Osteocyte (in vitro differentiated cells): ENCODE measurements at regions not wholly inside any gene's neighbourhood (a gene's known extent, or its start where the extent isn't known, plus 50 kb on each side); places are given as distances from the start of the nearest gene placed in this dataset.

Source experiments
- DNase-seq: peaks from one replicate; pipeline ENCODE4 v3.0.0; 2021; ENCODE audit warnings: mixed read lengths; ENCODE audit not compliant: unreplicated experiment; ENCODE audit errors: extremely low spot score
- H3K27ac Mint-ChIP-seq: one replicate; pipeline ENCODE4 v1.8.0; 2021; ENCODE audit warnings: mild to moderate bottlenecking, mixed read lengths; ENCODE audit not compliant: unreplicated experiment
- H3K27me3 Mint-ChIP-seq: one replicate; pipeline ENCODE4 v1.8.0; 2021; ENCODE audit warnings: mixed read lengths; ENCODE audit not compliant: unreplicated experiment
- H3K36me3 Mint-ChIP-seq: one replicate; pipeline ENCODE4 v1.8.0; 2021; ENCODE audit warnings: mixed read lengths; ENCODE audit not compliant: unreplicated experiment
- H3K4me1 Mint-ChIP-seq: one replicate; pipeline ENCODE4 v1.8.0; 2021; ENCODE audit warnings: mixed read lengths; ENCODE audit not compliant: unreplicated experiment
- H3K4me3 Mint-ChIP-seq: one replicate; pipeline ENCODE4 v1.8.0; 2021; ENCODE audit warnings: mild to moderate bottlenecking, moderate library complexity, mixed read lengths; ENCODE audit not compliant: unreplicated experiment
- H3K9me3 Mint-ChIP-seq: one replicate; pipeline ENCODE4 v1.8.0; 2021; ENCODE audit warnings: mixed read lengths; ENCODE audit not compliant: unreplicated experiment
- TF ChIP-seq, protein P1 (sequence below): fragments of 200-600 bp; sonication (generic); IDR thresholded peaks from 2 replicates; pipeline ENCODE4 v1.5.0; 2021; ENCODE audit warnings: antibody characterized with exemption, mild to moderate bottlenecking, moderate library complexity

DNA sequence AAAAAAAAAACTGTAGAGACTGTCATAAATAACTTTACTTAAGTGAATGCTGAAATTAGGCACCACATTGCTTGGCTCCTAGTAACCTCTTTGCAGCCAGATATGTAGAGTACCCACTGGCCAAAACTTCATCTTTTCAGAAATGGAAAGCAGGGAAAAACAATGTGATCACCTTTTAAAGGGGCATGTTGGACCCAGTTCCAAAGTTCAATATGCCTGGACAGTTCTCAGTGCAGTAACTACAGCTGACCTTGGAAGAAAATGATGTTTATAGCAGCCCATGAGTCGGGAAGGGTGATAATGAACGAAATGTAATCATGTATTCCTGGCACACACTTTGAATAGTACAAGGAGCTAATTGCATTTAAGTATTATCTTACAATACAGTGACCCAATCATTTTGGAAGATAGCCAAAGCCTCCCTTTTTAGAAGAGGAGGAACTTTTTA is 93.6 kb upstream of the TAB2 start:
- no peak for DNase-seq
- no peak overlapping the region for H3K27ac Mint-ChIP-seq
- H3K4me3 Mint-ChIP-seq: no peak overlapping the region
- TF ChIP-seq, protein P1, sequence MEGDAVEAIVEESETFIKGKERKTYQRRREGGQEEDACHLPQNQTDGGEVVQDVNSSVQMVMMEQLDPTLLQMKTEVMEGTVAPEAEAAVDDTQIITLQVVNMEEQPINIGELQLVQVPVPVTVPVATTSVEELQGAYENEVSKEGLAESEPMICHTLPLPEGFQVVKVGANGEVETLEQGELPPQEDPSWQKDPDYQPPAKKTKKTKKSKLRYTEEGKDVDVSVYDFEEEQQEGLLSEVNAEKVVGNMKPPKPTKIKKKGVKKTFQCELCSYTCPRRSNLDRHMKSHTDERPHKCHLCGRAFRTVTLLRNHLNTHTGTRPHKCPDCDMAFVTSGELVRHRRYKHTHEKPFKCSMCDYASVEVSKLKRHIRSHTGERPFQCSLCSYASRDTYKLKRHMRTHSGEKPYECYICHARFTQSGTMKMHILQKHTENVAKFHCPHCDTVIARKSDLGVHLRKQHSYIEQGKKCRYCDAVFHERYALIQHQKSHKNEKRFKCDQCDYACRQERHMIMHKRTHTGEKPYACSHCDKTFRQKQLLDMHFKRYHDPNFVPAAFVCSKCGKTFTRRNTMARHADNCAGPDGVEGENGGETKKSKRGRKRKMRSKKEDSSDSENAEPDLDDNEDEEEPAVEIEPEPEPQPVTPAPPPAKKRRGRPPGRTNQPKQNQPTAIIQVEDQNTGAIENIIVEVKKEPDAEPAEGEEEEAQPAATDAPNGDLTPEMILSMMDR: no peak
- peaks cover 23% of the 10 kb centered on the region for H3K4me1 Mint-ChIP-seq
- H3K9me3 Mint-ChIP-seq: no peaks in the 10 kb centered on the region
- no peaks in the 10 kb centered on the region for H3K36me3 Mint-ChIP-seq
- no peaks in the 10 kb centered on the region for H3K27me3 Mint-ChIP-seq

- peaks cover 24% of the 10 kb centered on the region for H3K4me1 Mint-ChIP-seq
- no peak overlapping the region for H3K27ac Mint-ChIP-seq
- TF ChIP-seq, protein P1: no peak
- DNase-seq: no peak
- H3K9me3 Mint-ChIP-seq: no peaks in the 10 kb centered on the region
- H3K27me3 Mint-ChIP-seq: no peaks in the 10 kb centered on the region
- no peaks in the 10 kb centered on the region for H3K36me3 Mint-ChIP-seq
- H3K4me3 Mint-ChIP-seq: no peak overlapping the region
Observed at GRCh38 chr6:149224399-149224798, 93.1 kb upstream of the TAB2 start.

DNA sequence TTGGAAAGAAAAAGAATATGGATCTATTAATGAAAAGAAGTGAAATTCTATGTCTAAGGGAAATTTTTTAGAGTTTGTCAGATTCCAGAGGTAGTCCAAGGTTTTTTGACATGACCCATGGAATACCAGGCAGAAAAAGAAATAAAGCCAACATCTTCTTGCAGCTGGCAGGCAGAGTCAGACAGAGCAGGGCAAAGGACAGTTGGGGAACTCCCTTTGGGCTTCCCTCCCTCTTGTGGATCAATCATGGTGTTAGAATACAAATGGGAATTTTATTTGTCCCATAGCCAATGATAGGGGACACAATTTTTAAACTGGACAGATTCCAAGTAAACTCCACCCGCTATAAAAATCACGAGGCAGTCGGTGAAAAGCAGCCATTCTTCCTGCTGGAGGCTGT is 92.1 kb upstream of the TAB2 start:
- no peak for DNase-seq
- no peaks in the 10 kb centered on the region for H3K27me3 Mint-ChIP-seq
- no peaks in the 10 kb centered on the region for H3K36me3 Mint-ChIP-seq
- TF ChIP-seq, protein P1: no peak
- H3K4me1 Mint-ChIP-seq: peaks cover 24% of the 10 kb centered on the region
- H3K27ac Mint-ChIP-seq: no peak overlapping the region
- H3K4me3 Mint-ChIP-seq: no peak overlapping the region
- no peaks in the 10 kb centered on the region for H3K9me3 Mint-ChIP-seq

GRCh38 chr6:149225946-149226345 is 91.6 kb upstream of the TAB2 start:
- Mint-ChIP-seq H3K27me3 (no peaks in the 10 kb centered on the region), H3K27ac (no peak overlapping the region), H3K36me3 (no peaks in the 10 kb centered on the region), H3K4me3 (no peak overlapping the region), H3K9me3 (no peaks in the 10 kb centered on the region), H3K4me1 (peaks cover 24% of the 10 kb centered on the region)
- TF ChIP-seq, protein P1: no peak
- no peak for DNase-seq

GRCh38 chr6:149227796-149228195 is 89.7 kb upstream of the TAB2 start:
- no peaks in the 10 kb centered on the region for H3K9me3 Mint-ChIP-seq
- no peak for DNase-seq
- H3K27ac Mint-ChIP-seq: no peak overlapping the region
- no peaks in the 10 kb centered on the region for H3K36me3 Mint-ChIP-seq
- H3K4me1 Mint-ChIP-seq: peaks cover 36% of the 10 kb centered on the region
- TF ChIP-seq, protein P1: no peak
- no peak overlapping the region for H3K4me3 Mint-ChIP-seq
- H3K27me3 Mint-ChIP-seq: no peaks in the 10 kb centered on the region
